Liver (tissue), 3 donors: ENCODE measurements at regions not wholly inside any gene's neighbourhood (a gene's known extent, or its start where the extent isn't known, plus 50 kb on each side); places are given as distances from the start of the nearest gene placed in this dataset.

Source experiments
- ATF3 ChIP-seq: IDR thresholded peaks from 2 replicates; pipeline ENCODE4 v1.6.1; 2016; ENCODE audit warnings: antibody characterized with exemption
- CTCF ChIP-seq: fragments of 150-350 bp; IDR thresholded peaks from 2 replicates; pipeline ENCODE4 v1.5.1; 2017; ENCODE audit warnings: improper control_type of control experiment, low read depth, low read length; ENCODE audit not compliant: missing input control
- MAX ChIP-seq: IDR thresholded peaks from 2 replicates; pipeline ENCODE4 v1.6.1; 2016; ENCODE audit warnings: antibody characterized with exemption
- RAD21 ChIP-seq, 2 donors: IDR thresholded peaks; 2 replicates each; pipeline ENCODE4 v1.6.1; 2016; ENCODE audit warnings: antibody characterized with exemption in 2 of 2, mild to moderate bottlenecking in 2 of 2
- REST ChIP-seq: IDR thresholded peaks from 2 replicates; pipeline ENCODE4 v1.6.1; 2016; ENCODE audit warnings: antibody characterized with exemption, mild to moderate bottlenecking
- SP1 ChIP-seq: IDR thresholded peaks from 2 replicates; pipeline ENCODE4 v1.6.1; 2018; ENCODE audit warnings: antibody characterized with exemption, mild to moderate bottlenecking
- YY1 ChIP-seq: IDR thresholded peaks from 2 replicates; pipeline ENCODE4 v1.6.1; 2016; ENCODE audit warnings: antibody characterized with exemption, mild to moderate bottlenecking
- ZBTB33 ChIP-seq: IDR thresholded peaks from 2 replicates; pipeline ENCODE4 v1.6.1; 2016; ENCODE audit warnings: antibody characterized with exemption
- donor health status: healthy.
- donor health status: healthy.

- no peak for TF ChIP-seq YY1
- TF ChIP-seq CTCF = no peak
- no peak for TF ChIP-seq ZBTB33
- no peak for TF ChIP-seq ATF3
- no peak for TF ChIP-seq SP1
- no peak for TF ChIP-seq RAD21 (IDR thresholded peaks at IDR 0.05)
- no peak for TF ChIP-seq REST
- no peak for TF ChIP-seq MAX
These were observed 268.2 kb downstream of the BCHE start for GRCh38 chr3:165568907-165569462.
